Hematopoietic multipotent progenitor cell treated with erythropoietin and hydrocortisone succinate and interleukin-3 and kit ligand, for 17 days (in vitro differentiated cells): ENCODE measurements at regions not wholly inside any gene's neighbourhood (a gene's known extent, or its start where the extent isn't known, plus 50 kb on each side); places are given as distances from the start of the nearest gene placed in this dataset.
"Not testable (repeated sequence)": the region's sequence is repeated elsewhere in the genome, so short reads cannot be mapped to it uniquely, and the experiment has no call there.

Experiments used
- DNase-seq: peaks from one replicate; pipeline ENCODE4 v3.0.0-alpha.2; 2015; ENCODE audit warnings: low spot score

DNA sequence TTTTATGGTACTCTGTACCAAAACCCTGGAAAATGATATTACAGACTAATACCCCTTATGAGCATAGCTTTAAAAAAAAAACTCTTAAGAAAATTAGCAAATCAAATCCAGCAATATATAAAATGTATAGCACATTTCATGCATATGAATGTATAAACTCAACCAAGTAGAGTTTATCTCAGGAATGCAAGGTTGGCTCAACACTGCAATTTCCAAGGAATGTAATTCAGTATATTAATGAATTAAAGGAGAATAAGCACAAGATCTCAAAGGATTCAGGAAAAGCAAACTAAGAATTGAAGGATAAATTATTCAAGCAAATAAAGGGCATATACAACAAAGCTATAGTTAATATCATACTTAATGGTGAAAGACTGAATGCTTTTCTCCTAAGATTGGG is 61.9 kb upstream of the RPL38 start:
- DNase-seq, result no peak

DNA sequence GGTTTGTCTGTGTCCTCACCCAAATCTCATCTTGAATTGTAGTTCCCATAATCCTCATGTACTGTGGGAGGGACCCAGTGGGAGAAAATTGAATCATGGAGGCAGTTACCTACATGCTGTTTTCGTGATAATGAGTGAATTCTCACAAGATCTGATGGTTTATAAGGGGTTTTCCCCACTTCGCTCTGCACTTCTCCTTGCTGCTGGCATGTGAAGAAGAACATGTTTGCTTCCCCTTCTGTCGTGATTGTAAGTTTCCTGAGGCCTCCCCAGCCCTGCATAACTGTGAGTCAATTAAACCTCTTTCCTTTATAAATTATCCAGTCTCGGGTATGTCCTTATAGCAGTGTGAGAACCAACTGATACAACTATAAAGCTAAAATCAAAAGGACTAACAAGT is 60.2 kb upstream of the RPL38 start:
- not testable (repeated sequence) for DNase-seq

DNA sequence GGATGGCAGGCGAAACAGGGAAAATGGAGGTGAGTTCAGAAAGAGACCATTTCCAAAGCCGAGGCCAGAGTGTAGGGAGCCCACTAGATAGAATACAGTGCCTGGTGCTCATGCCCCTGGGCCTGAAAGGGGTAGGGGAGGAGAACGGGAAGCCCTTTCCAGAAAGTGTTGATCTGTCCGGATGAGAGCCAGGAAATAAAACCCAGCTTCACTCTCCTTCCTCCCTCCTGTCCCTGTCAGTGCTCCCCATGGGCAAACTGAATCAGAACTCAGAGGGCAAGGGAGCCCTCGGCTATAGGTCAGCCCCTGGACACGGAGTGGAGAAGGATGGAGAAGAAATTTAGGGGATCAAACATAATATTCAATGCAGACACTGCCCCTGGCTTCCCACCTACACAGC is 57.7 kb upstream of the RPL38 start:
- DNase-seq, result no peak

DNA sequence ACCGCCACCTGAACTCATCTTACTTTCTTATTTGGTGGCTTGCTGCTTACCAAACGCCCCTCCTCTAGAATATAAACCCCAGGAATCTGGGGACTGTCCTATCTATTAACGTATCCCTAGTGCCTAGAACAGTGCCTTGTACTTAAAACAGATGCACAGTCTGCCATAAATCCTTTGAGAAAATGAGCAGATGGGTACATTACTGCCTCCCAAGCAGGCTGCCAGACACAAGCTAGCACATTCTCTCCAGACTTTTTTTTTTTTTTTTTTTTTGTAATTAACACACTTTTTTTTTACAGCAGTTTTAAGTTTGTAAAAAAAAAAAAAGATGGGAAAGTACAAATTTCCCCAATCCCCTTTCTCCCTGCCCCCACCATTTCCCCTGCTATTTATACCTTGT is 57.3 kb upstream of the RPL38 start:
- DNase-seq, result no peak

DNA sequence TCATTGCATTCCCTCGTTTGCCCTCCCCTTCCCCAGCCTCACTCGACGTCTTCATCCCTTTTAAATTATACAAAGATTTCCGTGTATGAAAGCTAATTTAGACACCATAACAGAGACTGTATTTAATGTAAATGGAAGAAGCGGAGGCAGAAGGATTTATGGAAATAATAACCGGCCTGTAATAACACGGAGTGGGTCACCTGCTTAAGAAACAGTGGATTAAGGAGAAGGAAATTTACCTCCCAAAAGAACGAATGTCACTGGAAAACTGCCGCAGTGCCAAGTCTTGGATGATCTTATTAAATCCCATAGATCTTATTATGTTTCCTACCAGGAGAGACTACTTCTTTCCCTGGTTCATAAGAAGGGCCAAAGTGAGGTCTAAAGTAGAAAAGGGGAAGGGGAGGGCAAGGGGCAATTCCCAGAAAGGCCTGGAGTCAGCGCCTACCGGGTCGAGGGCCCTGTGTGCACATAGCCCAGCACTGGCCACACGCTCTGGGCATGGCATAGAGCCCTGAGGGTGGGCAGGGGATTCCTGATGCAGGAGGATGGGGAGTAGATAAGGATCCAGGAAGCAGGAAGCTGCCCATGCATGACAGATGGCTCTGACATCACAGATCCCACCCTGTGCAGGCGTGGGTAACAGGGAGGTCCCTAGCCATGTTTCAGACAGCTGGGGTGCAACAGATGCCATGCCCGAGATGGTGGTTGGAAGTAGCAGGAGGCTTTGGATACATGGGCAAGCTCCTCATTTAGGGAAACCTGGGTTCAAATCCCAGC is 56.2 kb upstream of the RPL38 start:
- no peak for DNase-seq

DNA sequence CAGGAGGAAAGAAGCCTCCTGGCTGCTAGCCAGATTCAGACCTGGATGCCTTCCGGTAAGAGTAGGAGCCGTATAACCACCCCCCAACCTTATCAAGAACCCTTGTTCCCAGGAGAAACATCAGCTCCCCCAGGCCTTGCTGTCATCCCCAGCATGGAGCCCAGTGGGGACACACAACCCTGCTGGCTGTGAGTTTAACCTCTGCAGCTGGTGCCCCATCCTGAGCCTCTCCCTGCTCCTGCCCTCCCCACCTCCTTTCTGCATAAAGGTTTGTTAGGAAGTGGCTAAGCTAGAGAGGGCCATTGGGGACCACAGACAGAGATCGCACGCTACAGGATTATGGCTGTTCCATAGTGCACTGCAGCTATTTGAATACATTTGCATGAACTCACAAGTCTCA is 55.5 kb upstream of the RPL38 start:
- DNase-seq, result no peak

DNA sequence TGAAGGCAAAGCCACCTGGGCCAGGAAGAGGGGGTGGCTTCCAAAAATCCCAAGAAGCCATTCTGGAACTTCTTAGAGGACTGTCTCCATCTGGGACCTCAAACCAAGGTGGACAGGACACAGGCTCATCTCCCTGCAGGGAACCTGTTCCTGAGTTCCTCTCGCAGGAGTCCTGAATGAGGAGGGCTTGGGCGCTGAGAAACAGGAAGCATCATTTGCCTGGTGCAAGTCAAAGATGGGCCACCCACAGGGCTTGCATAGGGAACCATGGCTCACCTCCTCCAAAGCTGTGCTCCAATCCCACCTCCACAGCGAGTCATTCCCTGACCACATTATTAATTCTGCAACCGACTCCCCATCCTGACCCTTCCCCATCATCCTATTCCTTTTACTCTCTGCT is 55.0 kb upstream of the RPL38 start:
- DNase-seq, result no peak

DNA sequence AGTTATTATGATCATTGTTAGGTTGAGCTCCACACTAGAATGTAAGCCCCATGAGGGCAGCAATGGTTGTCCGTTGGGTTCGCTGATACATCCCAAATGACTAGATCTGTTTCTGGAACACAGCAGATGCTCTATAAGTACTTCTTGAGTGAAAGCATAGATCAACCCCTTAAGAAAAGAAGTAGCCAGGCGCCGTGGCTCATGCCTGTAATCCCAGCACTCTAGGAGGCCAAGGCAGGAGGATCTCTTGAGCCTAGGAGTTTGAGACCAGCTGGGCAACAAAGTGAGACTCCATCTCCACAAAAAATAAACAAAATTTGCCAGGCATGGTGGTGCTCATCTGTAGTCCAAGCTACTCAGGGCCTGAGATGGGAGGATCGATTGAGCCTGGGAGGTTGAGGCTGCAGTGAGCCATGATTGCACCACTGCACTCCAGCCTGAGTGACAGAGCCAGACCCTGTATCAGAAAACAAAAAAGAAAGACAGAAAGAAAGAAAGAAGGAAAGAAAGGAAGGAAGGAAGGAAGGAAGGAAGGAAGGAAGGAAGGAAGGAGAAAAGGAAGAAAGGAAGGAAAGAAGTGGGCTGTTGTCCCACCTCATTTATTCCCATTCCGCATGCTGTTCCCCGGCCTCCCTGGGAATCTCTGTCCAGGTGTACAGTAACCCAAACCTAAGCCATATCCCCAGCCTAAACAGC is 54.4 kb upstream of the RPL38 start:
- no peak for DNase-seq

DNA sequence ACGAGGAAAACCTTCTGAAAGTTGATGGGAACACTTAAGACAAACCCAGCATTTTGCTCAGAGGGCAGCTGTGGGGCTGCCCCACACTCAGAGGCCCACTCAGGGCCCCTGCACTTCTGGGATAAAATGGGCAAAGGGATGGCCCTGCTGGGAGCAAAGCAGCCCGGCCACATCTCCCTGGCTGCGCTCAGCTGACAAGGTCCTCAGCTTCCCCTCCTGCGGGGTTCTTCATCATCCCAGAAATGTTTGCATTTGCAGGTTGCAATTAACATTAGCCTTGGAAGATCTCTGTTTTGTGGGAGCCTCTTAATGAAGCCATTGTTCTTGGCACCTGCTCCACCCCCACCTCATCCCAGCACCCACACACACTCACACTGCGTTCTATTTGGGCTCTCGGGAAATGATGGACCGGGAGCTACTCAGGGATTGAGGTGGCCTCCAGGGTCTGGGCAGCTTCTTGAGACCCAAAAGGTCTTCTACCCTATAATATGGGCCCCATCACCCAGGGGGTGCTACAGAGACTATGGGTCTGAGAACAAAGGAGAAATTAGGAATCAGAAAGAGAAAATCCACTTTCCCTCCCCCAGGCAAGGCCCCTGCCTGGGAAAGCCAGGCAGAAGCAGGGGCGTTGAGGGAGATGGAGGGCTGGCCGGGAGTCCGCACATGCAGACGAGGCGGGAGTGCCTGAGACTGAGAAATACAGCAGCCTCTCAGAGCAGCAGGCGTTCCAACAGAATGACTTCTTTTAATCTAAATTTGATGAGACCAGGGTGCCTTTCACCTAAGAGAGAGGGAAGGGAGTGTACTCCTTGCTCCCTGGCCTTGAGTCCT is 53.7 kb upstream of the RPL38 start:
- DNase-seq, result no peak

DNA sequence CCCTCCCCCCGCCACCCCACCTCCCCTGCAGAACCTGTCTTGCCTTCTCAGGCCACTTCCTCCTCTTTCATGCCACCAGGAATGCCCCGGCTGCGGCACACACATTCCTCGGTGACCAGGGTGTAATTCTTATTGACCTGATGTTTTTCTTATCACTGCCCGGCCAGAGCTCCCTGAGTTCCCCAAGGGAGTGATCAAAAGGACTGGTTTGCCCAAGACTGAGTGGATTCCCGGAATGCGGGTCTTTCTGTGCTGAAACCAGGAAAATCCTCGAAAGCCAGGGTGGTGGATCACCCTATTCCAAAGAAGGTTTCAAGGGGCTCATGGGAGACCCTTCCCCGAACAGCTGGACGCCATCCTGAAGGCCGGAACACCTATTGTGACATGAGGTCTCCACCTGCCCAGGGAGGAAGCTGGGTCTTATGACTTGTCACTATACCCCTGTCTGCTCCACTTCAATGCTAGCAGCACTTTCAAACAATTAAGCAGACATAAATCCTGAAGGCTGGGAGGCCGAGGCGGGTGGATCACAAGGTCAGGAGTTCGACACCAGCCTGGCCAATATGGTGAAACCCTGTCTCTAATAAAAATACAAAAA is 53.0 kb upstream of the RPL38 start:
- no peak for DNase-seq

DNA sequence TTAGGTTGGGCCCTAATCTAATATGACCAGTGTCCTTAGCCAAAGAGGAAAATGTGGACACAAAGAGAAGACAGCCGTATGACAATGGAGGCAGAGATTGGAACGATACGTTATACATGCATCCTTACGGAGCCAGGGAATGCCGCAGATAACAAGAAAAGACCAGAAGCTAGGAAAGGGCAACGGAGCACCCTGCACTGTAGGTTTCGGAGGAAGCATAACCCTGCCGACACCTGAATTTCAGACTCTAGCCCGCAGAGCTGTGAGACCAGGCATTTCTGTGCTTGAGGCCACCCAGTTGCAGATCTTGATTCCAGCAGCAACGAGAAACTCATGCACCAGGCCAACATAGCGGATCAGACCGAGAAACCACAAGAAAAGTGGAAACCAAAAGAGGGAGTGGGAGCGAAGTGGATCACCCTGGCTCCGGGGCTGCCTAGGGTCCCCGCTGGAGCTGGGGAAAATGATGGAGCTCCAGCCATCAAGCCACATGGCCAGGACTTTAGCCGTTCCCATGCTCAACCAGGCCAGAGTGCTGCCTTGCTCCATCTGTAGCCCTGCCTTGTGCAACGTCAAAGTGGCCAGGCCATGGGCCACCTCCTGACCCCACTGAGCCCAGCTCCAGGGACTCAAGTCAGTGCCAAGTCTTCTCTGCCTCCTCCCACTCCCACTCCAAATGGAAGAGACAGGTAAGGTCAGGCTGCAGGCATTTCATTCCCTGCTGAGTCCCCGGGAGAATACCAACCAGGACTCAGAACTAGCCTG is 51.7 kb upstream of the RPL38 start:
- DNase-seq, result no peak

DNA sequence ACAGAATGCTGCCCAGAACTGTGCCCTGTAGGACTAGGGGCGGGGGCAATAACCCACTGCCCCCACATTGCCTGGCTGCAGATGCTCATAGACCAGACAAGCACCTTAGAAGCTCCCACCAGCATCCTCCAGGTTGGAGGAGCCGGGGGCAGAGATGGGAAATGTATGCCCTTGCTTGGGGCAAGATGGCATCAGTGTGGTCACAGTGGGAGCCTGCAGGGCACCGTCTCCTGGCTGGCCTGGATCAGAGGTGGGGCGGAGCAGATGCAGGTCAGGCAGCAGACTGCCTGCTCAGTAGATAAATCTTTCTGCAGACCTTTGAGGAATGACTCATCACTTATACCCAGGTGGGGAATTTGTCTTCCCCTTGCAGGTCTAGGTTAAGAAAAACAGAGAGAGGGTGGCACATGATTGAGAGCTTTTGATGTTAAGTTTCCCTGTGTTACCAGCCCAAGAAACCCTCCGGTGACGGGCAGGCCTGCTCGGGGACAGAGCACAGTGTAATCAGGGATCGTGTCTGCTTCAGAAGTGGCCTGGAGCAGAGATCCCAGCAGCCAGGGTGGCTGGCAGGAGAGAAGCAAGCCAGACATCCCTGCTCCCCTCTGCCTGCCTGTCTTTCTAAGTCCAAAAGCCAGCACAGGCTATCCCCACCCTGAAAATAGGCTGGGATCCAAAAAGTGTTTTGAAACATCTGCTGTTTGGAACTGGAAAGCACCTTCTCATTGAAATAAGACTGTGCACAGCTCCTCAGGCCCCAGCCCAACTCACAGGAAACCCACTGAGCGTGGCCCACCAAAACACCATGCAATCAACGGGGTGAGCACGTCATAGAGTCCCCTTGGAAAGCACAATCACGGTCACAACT is 50.7 kb upstream of the RPL38 start:
- DNase-seq, result no peak

DNA sequence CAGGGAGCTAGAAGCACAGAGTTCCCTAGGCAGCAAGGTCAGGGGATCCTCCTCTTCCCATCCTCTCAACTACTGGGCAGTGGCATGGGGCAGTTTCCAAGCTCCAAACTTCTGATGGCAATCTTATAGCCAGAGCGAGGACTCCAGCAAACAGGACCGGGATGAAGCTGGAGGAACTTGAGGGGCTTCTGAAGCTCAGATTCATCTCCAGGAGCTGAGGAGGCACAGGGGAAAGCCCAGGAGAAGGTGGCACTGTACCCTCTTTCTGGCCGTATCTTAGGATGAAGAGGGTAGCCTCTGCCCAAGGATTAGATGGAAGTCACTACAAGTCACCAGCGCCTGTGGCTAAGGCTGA is 50.0 kb upstream of the RPL38 start:
- no peak for DNase-seq
